ENCODE measurements at regions not wholly inside any gene's neighbourhood (a gene's known extent, or its start where the extent isn't known, plus 50 kb on each side); places are given as distances from the start of the nearest gene placed in this dataset.
"Not testable (repeated sequence)": the region's sequence is repeated elsewhere in the genome, so short reads cannot be mapped to it uniquely, and the experiment has no call there.

DNA sequence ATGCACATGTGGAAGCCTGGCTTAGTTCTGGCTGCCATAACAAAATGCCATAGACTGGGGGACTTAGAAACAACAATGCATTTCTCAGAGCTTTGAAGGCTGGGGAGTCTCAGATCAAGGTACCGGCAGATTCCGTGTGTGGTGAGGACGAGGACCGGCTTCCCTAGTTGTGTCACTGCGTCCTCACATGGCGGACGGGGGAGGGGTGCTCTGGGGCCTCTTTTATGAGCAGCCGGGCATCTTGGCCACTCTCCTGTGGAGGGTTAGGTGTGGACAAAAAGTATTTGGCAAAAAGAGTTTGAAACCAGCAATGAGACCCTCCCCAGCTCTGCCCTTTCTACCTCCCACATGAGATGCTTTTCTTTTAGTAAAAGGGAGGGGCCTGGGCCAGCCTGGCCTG is 118.5 kb upstream of the LPCAT1 start:
- intact Hi-C loops (cut with DNase I), result loop anchor here (5.0 to 10.0 kb wide), 4 partner anchors 117 to 717 kb away; partner anchors contain the start of gene LPCAT1
- DNase-seq, result peak in 1 of 10 donors; percentile 5

GRCh38 chr5:1641560-1642166 is 117.9 kb upstream of the LPCAT1 start:
- intact Hi-C loops (cut with DNase I), result loop anchor here (5.0 to 10.0 kb wide), 4 partner anchors 117 to 717 kb away; partner anchors contain the start of gene LPCAT1
- DNase-seq, result peak; percentile 68 to 98 (median 86)

- peak in 2 of 10 donors; percentile 33 to 81 for DNase-seq
- intact Hi-C loops (cut with DNase I), result loop anchor here (5.0 to 10.0 kb wide), 4 partner anchors 116 to 716 kb away; partner anchors contain the start of gene LPCAT1
These were observed 117.3 kb upstream of the LPCAT1 start for GRCh38 chr5:1641041-1641440.

- peak in 2 of 10 donors; percentile 54 to 67 for DNase-seq
- intact Hi-C loops (cut with DNase I), result loop anchor here (5.0 to 10.0 kb wide), 4 partner anchors 116 to 716 kb away; partner anchors contain the start of gene LPCAT1
These were observed 116.7 kb upstream of the LPCAT1 start for GRCh38 chr5:1640421-1640881.

DNA sequence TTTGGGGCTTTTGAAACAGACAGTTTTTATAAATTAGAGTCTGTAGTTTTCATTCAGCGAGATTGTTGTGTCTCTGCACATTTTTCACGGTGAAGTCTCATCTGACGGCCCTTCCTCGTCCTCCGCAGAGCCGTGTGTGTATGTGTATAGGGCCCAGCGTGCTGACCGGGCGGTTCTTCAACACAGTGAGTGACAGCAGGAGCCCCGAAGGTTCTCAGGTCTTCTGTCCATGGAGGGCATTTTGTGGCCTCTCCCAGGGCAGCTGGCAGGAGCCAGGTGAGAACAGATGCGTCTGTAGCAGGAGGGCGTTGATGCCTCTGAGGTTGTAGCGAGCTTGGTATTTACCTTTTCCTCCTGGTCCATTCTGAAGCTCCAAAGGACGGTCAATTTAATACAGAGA is 116.0 kb upstream of the LPCAT1 start:
- DNase-seq, result peak in 3 of 10 donors; percentile 3 to 42 (median 29)
- intact Hi-C loops (cut with DNase I), result loop anchor here (5.0 to 10.0 kb wide), 4 partner anchors 115 to 715 kb away; partner anchors contain the start of gene LPCAT1

DNA sequence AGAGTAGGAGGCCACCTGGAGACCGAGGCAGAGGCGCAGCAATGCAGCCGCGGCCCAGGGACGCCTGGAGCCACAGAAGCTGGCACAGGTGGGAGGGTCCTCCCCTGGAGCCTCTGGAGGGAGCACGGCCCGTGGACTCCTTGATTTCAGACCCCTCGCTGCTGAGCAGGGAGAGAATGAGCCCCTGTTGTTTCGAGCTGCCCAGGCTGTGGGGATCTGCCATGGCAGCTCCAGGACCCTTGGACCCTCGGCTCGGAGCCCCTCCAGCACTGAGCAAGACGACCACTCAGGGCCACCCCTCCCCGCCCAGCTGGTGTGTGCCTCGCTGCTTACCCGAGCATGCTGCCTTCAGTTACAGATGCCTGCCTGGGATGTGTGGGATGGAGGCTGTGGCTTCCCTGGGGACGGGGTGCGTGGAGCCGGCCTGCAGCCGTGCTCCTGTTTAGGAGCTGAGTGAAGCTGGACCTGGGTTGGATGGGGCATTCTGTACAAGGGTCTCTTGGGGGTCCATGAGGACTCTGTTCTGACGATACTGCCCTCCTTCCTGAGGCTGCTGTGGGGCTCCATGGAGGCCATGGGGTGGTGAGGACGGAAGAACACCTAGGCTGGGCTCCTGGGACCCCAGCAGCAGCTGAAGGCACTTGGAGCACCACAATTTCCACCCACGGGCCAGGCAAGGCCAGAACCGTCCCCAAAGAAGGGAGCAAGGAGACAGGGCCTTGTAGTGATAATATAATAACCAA is 115.1 kb upstream of the LPCAT1 start:
- DNase-seq, result peak in 3 of 10 donors; percentile 9 to 80 (median 75)
- intact Hi-C loops (cut with DNase I), result no loop called here

- intact Hi-C loops (cut with DNase I), result no loop called here
- peak in 3 of 10 donors; percentile 1 to 83 (median 72) for DNase-seq
These were observed 114.1 kb upstream of the LPCAT1 start for GRCh38 chr5:1637639-1638481.

- intact Hi-C loops (cut with DNase I), result no loop called here
- peak in 1 of 10 donors; percentile 64 for DNase-seq
These were observed 113.3 kb upstream of the LPCAT1 start for GRCh38 chr5:1636981-1637638.

GRCh38 chr5:1636208-1636770 is 112.5 kb upstream of the LPCAT1 start:
- intact Hi-C loops (cut with DNase I), result not testable (repeated sequence)
- peak in 1 of 10 donors; percentile 33 for DNase-seq

DNA sequence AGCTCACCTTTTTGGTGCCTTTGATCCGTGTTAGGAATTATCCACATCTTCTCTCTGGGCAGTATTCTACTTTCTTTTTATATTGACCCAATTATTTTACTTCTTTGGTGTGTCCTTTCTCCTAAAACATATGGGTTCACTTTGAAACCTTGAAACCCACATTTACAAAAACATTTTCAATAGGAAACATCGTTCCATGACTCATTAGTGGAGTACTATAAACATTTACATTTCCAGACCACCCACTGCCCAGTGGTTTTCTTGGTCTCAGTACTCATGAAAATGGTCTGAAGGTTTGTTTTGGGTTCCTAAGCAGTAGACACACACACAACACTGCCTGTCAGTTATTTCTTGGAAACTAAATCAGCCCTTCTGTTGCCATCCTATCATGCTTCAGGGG is 111.7 kb upstream of the LPCAT1 start:
- DNase-seq; intact Hi-C loops (cut with DNase I): not testable (repeated sequence)

GRCh38 chr5:1634337-1634661 is 110.5 kb upstream of the LPCAT1 start:
- intact Hi-C loops (cut with DNase I), result no loop called here
- DNase-seq, result no peak

DNA sequence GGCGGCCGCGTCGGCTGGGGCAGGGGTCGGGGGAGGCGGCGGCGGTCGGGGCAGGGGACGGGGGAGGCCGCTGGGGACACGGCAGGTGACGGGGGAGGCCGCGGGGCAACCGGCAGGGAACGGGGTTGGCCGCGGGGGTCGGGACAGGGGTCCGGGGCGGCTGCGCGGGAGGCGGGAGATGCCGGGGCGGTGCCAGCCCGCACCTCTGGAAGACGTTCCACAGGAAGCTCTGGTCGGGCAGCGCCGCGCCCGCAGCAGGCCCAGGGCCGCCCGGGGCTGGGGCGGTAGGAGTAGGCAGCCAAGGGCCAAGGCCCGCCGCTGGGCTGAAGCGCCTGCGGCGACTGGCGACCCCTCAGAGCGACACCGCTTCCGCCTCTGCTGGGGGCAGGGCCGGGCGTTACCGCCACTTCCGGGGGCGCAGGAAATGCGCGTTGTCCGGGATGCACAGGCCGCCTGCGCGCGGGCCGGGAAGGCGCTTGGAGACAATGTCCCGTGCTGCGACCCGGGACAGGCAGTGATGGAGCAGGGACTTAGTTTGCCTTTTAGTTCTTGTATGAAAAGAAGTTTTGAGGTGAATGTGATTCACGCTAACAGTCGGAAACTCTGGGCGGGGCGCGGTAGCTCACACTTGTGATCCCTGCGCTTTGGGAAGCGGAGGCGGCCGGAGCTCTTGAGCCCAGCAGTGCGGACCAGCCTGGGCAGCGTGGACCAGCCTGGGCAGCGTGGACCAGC is 110.0 kb upstream of the LPCAT1 start:
- intact Hi-C loops (cut with DNase I), result no loop called here
- DNase-seq, result peak; percentile 73 to 98 (median 82)

GRCh38 chr5:1631004-1631403 is 107.2 kb upstream of the LPCAT1 start:
- intact Hi-C loops (cut with DNase I), result not testable (repeated sequence)
- DNase-seq, result peak in 1 of 10 donors; percentile 7

DNA sequence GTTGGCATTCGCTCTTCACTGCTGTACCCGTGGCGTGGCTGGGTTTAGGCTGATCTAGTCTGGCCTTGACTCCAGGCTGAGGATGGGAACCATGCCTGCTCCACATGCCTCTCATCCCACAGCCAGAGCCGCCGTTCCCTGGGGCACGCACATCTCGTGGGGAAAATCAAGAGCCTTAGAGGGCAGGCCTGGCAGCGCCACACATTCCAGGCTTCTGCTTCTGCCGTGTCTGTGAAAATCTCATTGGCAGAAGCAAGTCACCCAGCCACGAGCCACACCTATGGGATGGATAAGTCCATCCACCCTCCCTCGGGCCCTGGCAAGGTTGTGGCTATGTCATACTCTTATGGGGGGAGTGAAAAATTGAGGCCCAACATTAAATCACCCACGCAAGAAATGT is 102.6 kb upstream of the LPCAT1 start:
- intact Hi-C loops (cut with DNase I), result not testable (repeated sequence)
- DNase-seq, result peak in 1 of 10 donors; percentile 55

GRCh38 chr5:1619531-1619930 is 95.8 kb upstream of the LPCAT1 start:
- DNase-seq, result peak in 1 of 10 donors; percentile 72
- intact Hi-C loops (cut with DNase I), result not testable (repeated sequence)

GRCh38 chr5:1618296-1618865 is 94.6 kb upstream of the LPCAT1 start:
- DNase-seq, result peak in 1 of 10 donors; percentile 70
- intact Hi-C loops (cut with DNase I), result not testable (repeated sequence)

- intact Hi-C loops (cut with DNase I), result not testable (repeated sequence)
- peak in 1 of 10 donors; percentile 73 for DNase-seq
These were observed 93.5 kb upstream of the LPCAT1 start for GRCh38 chr5:1617236-1617755.

GRCh38 chr5:1613515-1613914 is 89.8 kb upstream of the LPCAT1 start:
- intact Hi-C loops (cut with DNase I), result not testable (repeated sequence)
- DNase-seq, result peak in 5 of 10 donors; percentile 24 to 89 (median 69)
